SK-N-SH treated with all-trans-retinoic acid at 6 μM for 48 hours (cell line): ENCODE measurements at regions not wholly inside any gene's neighbourhood (a gene's known extent, or its start where the extent isn't known, plus 50 kb on each side); places are given as distances from the start of the nearest gene placed in this dataset.
"Not testable (repeated sequence)": the region's sequence is repeated elsewhere in the genome, so short reads cannot be mapped to it uniquely, and the experiment has no call there.

Source experiments
- ARNTL ChIP-seq: fragments of 450-650 bp; formaldehyde crosslinking; IDR thresholded peaks from 2 replicates; pipeline ENCODE4 v1.5.0; 2020; ENCODE audit warnings: low read depth, mild to moderate bottlenecking, moderate library complexity, borderline replicate concordance
- BACH2 ChIP-seq: fragments of 250-450 bp; sonication (Bioruptor Pico); IDR thresholded peaks from 2 replicates; pipeline ENCODE4 v1.9.0; 2021; ENCODE audit warnings: mild to moderate bottlenecking, borderline replicate concordance
- ESRRG ChIP-seq: fragments of 250-450 bp; sonication (Bioruptor Pico); IDR thresholded peaks from 2 replicates; pipeline ENCODE4 v1.6.1; 2021; ENCODE audit warnings: mild to moderate bottlenecking
- PATZ1 ChIP-seq: fragments of 250-450 bp; sonication (Bioruptor Pico); IDR thresholded peaks from 2 replicates; pipeline ENCODE4 v1.8.0; 2020; ENCODE audit warnings: mild to moderate bottlenecking, moderate library complexity, borderline replicate concordance
- POU6F1 ChIP-seq: fragments of 250-450 bp; sonication (Bioruptor Pico); IDR thresholded peaks from 2 replicates; pipeline ENCODE4 v1.8.0; 2021; ENCODE audit warnings: low read depth, mild to moderate bottlenecking, moderate library complexity, borderline replicate concordance
- RARB ChIP-seq: fragments of 250-450 bp; sonication (Bioruptor Pico); IDR thresholded peaks from 2 replicates; pipeline ENCODE4 v1.8.0; 2021; ENCODE audit warnings: mild to moderate bottlenecking, moderate library complexity
- TOX ChIP-seq: fragments of 250-450 bp; sonication (Bioruptor Pico); IDR thresholded peaks from 2 replicates; pipeline ENCODE4 v1.8.0; 2021; ENCODE audit warnings: mild to moderate bottlenecking, moderate library complexity, borderline replicate concordance
- ZNF565 ChIP-seq: fragments of 450-650 bp; formaldehyde crosslinking; conservative IDR thresholded peaks from 2 replicates; pipeline ENCODE4 v1.5.0; 2020; ENCODE audit warnings: low read depth, mild to moderate bottlenecking, moderate library complexity

- TF ChIP-seq TOX (CRISPR knock-in tag); PATZ1 (CRISPR knock-in tag); POU6F1; BACH2 (CRISPR knock-in tag); ESRRG (CRISPR knock-in tag); RARB (CRISPR knock-in tag); ARNTL; ZNF565 (CRISPR knock-in tag): not testable (repeated sequence)
These were observed 1820.7 kb downstream of the NCAM2 start for GRCh38 chr21:22818681-22819485.
